Stromal cell of bone marrow (primary cell): ENCODE measurements at regions not wholly inside any gene's neighbourhood (a gene's known extent, or its start where the extent isn't known, plus 50 kb on each side); places are given as distances from the start of the nearest gene placed in this dataset.

ENCODE experiments used
- DNase-seq: peaks from one replicate; pipeline ENCODE4 v3.0.0-alpha.2; 2012; ENCODE audit warnings: low read depth

DNA sequence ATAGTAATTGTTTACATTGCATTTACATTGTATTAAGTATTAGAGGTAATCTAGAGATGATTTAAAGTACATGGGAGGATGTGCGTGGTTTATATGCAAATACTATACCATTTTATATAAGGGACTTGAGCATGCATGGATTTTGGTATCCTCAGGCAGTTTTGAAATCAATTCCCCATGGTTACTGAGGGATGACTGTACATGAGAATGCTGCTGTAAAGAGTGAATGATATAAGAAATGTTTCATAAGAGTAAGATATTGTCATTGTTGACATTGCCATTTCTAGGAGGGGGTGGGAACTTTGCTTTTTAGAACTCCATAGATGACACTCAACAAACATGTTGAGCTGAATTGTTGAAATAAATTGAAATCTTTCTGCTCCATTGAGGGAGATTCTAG is 185.0 kb downstream of the SEMA6A start:
- DNase-seq = peak; percentile 16

DNA sequence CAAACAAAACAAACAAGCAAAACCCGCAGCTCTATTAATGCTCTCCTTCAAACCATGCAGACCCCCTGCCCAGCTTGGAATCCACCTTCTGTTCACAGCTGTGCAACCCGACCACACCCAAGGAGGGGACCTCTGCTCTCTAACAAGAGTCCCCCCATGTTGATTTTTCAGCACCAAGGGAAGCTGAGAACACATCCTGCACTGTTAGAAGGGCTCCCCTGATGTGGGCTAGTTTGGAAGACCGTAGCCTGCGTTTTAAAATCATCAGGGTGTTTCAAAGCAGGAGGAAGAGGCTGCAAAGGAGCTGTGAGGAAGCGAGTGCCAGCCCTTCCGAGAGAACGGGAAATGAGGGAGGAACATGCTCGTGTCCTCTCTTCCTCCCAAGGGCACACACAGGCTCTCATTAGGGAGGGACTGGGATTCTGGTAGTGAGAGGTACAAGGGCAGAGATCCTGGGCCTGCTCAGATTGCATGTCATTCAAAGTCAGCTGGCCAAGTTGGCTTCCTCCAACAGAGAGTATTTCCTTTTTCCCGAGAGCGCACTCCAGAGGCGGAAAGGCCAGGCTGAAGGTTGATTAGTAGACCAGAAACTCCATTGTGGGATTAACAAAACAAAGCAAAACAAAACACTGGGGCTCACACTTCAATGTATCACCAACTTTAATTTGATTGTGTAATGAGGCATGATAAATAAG is 185.9 kb downstream of the SEMA6A start:
- DNase-seq = no peak

DNA sequence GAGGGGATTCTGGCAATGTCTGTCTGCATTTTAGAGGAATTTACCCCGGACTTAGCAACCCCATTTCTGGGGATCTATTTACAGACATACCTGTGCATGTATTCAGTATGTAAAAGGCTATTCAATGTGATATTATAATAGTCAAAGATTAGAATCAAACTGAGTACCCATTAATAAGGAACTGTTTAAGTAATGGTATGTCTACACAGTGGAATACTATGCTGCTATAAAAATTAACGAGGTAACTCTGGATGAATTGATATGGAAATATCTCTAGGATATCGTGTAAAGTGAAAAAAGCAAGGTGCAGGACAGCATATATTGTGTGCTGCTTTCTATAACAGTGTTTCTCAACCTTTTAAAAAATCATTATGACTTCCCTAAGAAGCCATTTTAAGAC is 186.9 kb downstream of the SEMA6A start:
- no peak for DNase-seq

DNA sequence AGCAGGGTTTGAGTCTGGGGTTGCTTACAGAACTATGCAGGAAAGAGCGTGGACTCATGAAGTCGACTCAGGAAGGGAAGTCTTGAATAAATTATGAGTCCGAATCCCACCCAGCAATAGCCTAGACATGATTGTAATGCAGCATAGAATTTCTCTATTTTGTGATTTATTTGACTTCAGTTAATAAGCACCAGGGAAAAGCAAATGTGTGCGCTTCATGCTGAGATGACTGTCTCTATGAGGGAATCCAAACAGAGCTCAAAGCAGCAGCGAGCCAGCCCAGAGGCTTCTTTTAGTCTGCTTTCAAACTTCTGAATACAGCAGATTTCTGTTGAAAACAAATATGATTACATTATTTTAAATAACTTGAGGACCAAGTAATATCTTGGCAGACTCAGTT is 188.0 kb downstream of the SEMA6A start:
- DNase-seq = no peak

DNA sequence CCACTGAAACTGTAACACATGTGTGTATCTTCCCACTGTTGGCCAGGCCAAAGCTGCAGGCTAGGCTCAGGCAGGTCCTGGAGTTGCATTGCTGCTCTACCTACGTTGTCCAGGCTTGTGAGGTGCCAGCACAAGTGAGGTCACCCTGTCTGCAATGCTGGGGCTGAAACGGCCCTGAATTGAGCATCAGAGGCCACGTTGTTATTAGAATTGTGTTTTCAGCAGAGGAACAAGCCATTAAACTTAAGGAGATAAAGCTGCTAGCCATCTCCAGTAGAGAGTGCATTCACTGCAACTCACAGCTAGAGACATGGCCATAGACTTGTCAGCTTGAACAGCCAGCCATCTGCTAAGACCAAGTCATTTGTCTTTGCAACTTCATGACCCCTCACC is 191.8 kb downstream of the SEMA6A start:
- no peak for DNase-seq

DNA sequence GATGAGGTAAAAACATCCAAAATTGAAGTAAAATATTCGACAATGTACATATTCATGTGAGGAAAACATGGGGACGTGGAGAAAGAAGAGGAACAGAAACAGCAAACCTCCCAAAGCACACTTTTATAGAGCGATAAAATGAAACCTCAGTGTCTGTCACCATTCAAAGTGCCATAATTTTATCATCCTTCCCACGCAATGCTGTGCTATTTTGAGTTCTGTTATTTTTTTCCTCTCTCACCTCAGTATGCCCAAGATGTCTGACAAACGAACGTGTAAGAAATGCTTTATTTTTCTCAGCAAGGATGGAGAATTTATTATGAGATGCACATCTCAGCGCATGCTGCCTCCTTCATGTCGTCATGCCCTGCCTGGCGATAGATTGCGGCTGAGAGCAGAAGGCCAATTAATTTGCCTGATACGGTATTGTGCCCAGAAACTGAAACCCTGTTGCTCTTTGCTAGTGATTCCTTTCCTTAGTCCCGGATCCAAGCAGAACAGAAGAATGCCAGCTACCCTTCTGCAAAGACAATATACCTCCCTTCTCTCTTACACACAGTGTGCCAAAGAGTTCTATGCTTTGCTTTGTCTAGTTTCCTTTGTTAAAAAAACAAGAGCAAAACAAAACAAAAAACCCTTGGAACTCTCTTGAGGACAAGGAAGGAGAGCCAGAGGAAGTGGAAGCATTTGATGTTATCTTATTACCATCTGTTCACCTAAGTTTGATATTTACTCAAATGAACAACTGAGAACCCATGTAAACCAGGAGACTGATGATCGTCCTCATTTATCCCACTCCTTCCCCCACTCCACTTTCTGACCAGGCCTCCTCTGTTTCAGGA is 192.4 kb downstream of the SEMA6A start:
- no peak for DNase-seq

DNA sequence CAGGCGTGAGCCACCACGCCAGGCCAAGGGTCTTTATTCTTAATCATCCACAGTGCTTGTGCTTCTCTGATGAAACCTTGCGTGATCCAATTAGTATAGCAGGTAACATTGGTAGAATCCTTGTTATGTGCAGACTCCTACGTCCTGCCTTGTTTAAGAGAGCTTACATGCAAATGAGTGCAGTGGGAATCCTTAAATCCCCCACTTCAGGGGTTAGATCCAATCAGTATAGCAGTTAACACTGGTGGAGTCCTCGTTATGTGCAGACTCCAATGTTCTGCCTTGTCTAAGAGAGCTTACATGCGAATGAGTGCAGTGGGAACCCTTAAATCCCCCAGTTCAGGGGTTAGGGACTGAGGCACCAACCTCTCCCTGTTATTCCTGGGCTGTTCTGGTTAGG is 193.4 kb downstream of the SEMA6A start:
- DNase-seq = no peak

DNA sequence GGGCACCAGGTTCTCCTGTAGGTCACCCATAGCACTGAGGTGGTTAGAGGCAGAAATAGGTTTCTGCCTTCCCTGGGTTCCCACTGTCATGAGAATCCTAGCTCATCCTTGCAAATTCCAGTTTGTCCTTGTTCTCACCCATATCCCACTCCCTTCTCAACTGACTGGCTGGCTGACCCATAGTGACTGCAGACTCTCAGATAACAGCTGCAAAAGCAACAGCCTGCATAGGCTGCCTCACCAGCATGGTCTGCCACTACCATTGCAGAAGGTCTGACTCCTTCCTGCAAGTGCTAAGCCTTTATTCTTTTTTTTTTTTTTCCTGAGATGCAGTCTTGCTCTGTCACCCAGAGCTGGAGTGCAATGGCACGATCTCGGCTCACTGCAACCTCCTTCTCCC is 194.0 kb downstream of the SEMA6A start:
- DNase-seq = no peak

DNA sequence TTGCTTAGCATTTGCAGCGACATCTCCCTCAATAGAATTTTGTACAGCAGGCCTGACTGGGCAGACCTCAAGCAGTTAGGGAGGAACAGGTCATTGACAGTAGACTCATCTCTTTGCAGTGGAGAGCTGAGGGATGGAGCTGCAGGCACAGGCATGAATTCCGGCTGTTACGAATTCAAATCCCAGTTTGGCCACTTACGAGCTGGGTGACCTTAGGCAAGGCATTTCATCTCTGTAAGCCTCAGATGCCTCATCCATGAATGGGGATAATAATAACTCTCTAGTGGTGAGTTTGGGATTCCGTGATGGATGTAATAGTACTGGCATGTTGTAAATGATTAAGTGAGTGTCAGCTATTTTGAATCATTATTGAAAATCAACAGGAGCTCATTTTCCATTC is 195.3 kb downstream of the SEMA6A start:
- no peak for DNase-seq

DNA sequence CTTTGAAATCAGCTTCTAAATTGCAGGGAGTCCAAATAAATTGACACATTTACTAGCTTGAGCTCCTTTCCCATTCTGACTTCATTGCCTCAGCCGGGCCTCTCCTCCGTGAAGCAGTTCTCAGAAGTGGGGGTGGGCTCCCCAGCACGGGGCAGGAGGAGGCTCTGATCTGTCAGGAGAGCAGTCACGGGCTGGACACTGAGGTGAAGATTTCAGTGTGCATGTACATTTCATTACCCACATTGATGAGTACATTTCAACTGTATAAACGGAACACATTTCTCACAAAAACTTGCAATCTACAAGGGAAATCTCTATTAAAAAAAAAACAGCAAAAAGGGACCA is 195.9 kb downstream of the SEMA6A start:
- no peak for DNase-seq

DNA sequence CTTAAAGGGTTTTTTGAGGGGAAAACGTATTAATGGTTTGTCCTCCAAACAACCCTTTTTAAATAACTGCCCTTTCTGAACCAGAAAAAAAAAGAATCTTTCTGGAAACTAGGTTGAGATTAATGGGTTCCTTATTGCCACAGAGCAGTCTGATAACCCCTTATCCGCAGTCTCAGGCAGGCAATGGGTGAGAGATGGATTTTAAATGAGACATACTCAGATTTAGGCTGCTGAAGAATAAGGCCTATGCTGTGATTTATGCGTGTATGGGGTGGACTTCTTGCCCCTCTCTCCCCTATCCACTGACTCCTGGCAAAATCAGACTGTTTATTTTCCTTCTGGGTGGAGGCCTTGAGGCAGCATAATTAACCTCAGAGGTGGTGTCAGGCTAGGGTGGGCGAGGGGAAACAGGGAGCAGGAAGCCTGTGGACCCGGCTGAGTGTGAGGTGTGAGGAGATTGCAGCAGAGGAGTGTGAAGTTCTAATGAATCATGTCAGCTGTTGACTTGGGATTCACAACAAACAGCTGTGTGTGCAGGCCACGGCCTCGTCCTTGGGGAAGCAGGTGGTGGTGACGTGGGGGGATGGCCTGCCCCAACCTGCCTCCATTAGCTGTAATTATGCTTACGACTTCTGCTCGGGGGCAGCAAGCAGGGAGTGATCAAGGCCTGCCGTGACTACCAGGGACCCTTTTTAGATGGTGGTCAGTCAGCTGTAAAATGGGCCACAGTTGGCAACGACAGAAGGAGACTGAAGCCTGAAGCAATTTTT is 196.4 kb downstream of the SEMA6A start:
- no peak for DNase-seq

DNA sequence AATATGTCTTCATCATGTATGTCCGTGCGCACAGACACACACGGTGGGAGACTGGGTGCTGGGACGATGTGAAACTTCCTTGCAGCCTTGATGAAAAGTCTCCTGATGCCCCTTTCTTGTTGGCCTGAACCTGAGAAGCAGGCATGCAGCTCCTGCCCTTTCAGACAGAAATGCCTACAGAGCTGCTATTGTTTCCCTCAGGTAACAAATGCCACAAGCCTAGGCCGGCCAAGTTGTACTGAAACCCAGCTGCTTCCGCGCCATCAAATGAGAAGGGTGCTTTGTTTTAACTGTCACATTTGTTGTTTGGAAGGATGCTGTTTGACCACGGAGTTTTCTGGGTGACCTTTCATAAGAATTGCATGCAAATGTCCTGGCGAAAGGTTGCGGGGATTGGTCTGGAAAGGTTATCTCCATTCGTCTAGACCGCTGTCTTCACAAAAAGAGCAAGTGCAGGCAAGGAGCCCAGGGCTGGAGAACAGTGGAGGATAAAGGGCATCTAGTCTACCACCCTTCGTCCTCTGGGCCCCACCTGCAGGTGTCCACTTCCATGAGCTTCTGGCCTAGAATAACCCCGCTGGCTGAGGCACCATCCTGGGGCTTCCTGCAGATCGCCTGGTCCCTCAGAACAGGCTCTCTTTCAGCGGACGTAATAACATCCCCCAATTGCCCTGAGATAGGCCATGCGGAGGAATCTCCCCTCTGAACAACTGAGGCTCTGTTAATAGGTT is 197.2 kb downstream of the SEMA6A start:
- DNase-seq = no peak

DNA sequence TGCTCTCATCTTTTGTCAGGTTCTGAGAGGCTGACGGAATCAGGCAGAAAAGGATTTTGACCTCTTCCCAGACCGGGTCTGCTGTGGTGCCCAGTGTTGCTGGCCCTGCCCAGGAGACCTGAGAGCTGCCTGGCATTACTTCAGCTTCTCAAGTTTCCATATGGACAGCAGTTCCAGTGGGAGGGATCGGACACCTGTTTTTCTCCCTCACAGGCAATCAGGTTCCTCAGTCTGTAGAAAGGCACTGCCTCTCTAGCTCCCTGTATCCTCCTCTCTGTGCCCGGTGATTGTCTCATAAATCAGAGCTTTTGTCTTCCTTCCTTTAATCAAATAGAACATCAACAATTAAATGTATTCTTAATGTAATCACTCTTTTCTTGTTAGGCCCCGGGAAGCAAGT is 198.7 kb downstream of the SEMA6A start:
- DNase-seq = no peak

DNA sequence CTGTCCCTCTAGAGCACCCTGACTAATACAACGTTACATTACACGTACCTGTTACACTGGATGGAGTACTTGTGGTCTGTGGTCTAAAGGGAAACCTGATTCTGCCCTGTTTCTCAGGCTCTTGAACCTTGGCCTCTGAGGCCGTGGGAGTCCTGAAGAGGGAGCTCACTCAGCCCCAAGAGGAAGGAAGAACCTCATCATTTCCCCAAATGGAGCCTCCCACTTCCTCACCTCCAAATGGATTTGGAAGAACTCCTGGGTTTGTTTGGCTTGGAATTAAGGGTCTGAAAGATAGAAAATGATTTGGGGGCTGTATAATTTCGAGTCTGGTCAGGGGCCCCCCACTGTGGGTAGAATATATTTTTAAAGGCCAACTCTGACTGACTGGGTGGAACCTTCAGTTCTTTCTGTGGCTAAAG is 200.2 kb downstream of the SEMA6A start:
- DNase-seq = no peak

DNA sequence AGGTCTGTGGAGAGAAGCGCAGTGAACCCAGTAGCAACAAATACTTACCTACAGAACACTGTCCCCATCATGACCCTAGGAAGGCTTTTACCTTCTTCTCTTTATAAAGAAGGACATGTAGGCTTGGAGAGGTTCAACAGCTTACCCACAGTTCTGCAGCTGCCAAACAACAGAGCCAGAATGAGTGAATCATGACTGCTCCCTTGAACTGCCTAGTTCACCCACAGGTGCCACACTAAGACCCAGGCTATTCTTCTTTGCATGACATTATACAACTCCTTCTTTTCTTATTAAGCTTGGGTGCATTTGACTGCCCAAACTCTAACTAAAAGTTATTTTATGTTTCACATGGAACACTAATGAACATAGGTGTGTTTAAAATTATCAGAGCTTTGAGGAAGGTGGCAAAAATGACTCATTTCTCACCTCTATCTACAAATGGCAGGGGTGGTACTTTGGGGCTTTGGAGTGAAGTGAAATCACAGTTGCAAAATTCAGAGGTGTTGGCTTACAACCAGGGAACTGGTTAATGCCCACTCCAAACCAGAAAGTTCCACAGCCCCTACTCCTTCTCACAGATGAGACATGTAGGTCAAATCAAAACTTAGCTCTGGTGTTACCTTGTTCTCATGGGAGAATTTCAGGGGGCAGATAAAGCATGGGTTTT is 201.6 kb downstream of the SEMA6A start:
- no peak for DNase-seq

DNA sequence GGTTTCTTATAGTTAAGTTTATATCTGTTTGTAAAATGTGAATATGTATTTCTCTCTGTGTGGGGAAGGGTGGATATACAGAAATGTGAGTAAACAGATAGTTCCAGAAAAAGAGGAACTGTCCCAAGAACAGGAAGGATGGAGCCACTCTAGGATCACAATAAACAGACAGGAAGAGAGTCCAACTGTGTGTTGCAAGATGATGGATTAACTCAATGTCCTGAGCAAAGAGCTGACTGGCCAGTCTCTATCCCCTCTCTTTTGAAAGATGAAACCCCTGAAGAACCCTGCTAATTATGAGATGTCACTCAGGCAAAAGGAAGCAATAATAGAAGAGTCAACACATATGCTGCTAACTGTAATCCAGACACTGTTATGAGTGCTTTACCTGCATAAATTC is 202.7 kb downstream of the SEMA6A start:
- no peak for DNase-seq

DNA sequence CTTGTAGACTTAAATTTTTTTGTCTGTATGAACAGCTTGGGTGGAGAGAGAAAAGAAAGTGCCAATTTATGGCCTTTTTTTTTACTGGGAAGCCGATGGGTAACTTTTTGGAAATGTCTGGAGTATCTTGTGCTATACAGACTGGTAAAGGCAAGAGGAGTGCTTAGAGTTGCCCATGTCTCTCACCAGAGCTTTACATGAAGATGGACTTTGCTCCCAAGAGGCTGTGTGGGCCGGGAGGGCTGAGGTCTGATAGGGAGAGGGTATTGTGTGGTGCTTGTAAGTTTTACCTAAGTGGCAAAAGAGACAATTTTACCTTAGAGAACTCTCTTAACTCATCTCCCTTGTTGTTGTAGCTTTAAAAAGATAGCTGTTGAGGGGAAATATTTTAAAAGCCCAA is 203.2 kb downstream of the SEMA6A start:
- DNase-seq = no peak

DNA sequence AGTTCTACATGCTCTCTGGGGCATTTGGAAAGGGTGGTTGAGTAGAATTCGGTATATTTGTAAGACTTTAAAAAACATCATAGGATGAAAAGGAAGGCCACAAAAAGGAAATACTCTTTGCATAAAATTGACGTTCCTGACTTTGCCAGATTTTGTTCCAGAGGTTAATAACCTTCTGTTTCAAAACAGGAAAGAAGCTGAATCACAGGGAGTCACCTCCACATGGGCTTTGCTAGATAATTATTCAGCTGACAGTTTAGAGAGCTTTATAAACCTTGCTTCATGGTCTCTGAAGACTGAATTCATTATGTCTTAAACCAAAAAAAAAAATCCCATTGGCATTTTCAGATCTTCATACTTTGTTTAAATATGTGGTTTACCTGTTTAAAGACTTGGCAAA is 203.7 kb downstream of the SEMA6A start:
- peak; percentile 19 for DNase-seq

DNA sequence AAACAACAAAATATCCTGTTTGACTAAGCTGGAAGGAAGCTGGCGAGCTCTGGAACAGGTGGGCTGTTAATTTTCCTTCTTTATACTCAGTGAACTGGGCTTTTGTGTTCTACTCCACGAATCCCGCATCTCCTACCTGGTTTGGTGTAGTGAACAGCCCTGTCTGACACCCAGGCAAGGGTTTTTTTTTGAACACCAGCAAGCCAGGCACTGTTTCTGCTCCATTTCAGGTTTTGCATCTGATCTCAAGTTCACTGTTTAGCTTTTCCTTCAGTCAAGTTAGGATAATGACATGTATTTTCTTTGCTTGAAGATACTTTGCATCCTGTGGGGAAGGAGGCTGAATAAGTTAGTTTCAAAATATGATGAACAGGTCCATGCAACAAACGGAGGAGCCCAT is 204.5 kb downstream of the SEMA6A start:
- no peak for DNase-seq

DNA sequence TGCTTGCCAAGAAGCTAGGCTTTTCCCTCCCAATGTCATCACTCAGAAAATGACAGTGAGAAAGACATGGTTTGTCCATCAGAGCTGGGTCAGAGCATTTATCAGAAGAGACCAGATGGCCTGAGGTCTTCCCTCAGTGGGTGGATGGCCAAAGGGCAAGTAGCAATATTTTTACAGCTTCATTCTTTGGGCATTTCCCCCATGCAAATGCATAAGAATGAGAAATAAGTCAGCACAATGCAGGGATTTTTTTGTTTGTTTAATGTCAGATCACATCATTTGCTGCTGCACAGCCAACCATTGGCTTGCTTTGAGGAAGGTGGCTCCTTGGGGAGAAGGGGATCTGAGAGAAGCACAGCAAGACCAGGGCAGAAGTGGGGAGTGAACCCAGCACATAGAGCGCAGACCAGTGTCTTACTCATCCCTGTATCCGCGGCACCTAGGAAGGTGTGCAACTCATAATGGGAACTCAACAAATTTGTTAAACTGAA is 209.6 kb downstream of the SEMA6A start:
- no peak for DNase-seq

DNA sequence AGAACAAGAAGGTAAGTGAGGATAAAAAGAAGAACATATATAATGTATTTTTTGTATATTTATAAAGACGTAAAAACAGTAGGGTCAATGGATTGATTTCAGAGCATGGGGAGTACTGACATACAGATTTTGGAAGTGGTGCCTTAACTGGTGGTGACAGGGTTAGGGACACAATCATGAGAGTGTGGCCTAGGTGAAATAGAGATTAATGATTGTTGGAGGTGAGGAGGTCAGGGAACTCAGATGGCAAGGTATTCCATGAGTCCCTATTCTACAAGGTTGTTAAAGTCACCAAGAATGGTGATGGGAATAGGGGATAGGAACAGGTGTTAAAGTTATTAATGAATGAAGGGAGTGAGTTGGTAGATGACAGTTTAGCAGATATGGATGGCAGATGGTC is 210.8 kb downstream of the SEMA6A start:
- DNase-seq = no peak
